Esophagus muscularis mucosa (tissue), 4 donors: ENCODE measurements at regions not wholly inside any gene's neighbourhood (a gene's known extent, or its start where the extent isn't known, plus 50 kb on each side); places are given as distances from the start of the nearest gene placed in this dataset.
A peak's percentile ranks its signal among the peaks of the same experiment; 100 is the strongest.

Experiments
- DNase-seq: peaks from one replicate; pipeline ENCODE4 v3.0.0-alpha.2; 2017; ENCODE audit errors: extremely low spot score
- H3K27ac ChIP-seq, 4 donors: fragments of 200-600 bp; sonication (generic); replicated peaks in 1 of 4; 1 replicate in 3 of 4; 2 replicates in 1 of 4; pipeline ENCODE4 v1.5.1; 2016 to 2019; ENCODE audit warnings: mild to moderate bottlenecking in 1 of 4
- H3K27me3 ChIP-seq, 4 donors: fragments of 200-600 bp; sonication (generic); one replicate each; pipeline versions ENCODE4 v1.5.1 to v1.6.0; 2016 to 2019
- H3K36me3 ChIP-seq, 4 donors: fragments of 200-600 bp; sonication (generic); one replicate each; pipeline ENCODE4 v1.5.1; 2016 to 2019
- H3K4me1 ChIP-seq, 4 donors: fragments of 200-600 bp; sonication (generic); one replicate each; pipeline ENCODE4 v1.5.1; 2016 to 2019
- H3K4me3 ChIP-seq, 4 donors: fragments of 200-600 bp; sonication (generic); 1 replicate in 2 of 4; 2 replicates in 2 of 4; pipeline ENCODE4 v1.5.1; 2016 to 2019; ENCODE audit warnings: mild to moderate bottlenecking in 4 of 4, moderate library complexity in 1 of 4
- H3K9me3 ChIP-seq, 4 donors: fragments of 200-600 bp; sonication (generic); 1 replicate in 3 of 4; 2 replicates in 1 of 4; pipeline ENCODE4 v1.5.1; 2016 to 2019
- CTCF ChIP-seq, 3 experiments: fragments of 200-600 bp in 2 of 3; fragments of 450-650 bp in 1 of 3; sonication (generic) in 2 of 3; IDR thresholded peaks; one replicate each; pipeline ENCODE4 v1.5.1; 2017 to 2019; ENCODE audit warnings: antibody characterized with exemption in 3 of 3, mild to moderate bottlenecking in 2 of 3, moderate library complexity in 1 of 3
- EP300 ChIP-seq: sonication (generic); formaldehyde crosslinking; IDR thresholded peaks from one replicate; pipeline ENCODE4 v1.6.1; 2017; ENCODE audit warnings: antibody characterized with exemption
- POLR2A ChIP-seq: fragments of 450-650 bp; IDR thresholded peaks from one replicate; pipeline ENCODE4 v1.6.1; 2017; ENCODE audit warnings: antibody characterized with exemption, moderate library complexity, mild to moderate bottlenecking, low read depth
- POLR2AphosphoS5 ChIP-seq, 2 donors: sonication (generic); formaldehyde crosslinking; IDR thresholded peaks; one replicate each; pipeline ENCODE4 v1.6.1; 2017; ENCODE audit warnings: antibody characterized with exemption in 2 of 2
- WGBS: methylation state at CpG from one replicate; pipeline ENCODE4 v1.1.5; 2018; 5-methylcytosine and 5-hydroxymethylcytosine counted together
- intact Hi-C: fragments of 100-400 bp; cut with DNase I; formaldehyde crosslinking; loops from one replicate; pipeline ENCODE4 v1.15.1; 2023

- intact Hi-C loops: no loop called here
Measured at GRCh38 chr20:20931024-20931423, 175.1 kb downstream of the LINC00237 start.

GRCh38 chr20:20930500-20930899, 175.7 kb downstream of the LINC00237 start:
- DNase-seq: no peak
- Histone ChIP-seq H3K36me3 (no peaks in the 10 kb centered on the region), H3K27ac (no peak overlapping the region), H3K27me3 (peaks cover 0 to 8% (median 0%) of the 10 kb centered on the region in 4 donors), H3K9me3 (no peaks in the 10 kb centered on the region), H3K4me3 (no peak overlapping the region), H3K4me1 (no peaks in the 10 kb centered on the region)
- intact Hi-C loops: no loop called here
- no peak for TF ChIP-seq POLR2A
- TF ChIP-seq EP300: no peak
- TF ChIP-seq POLR2AphosphoS5 (IDR thresholded peaks at IDR 0.05): no peak
- TF ChIP-seq CTCF (IDR thresholded peaks at IDR 0.05): no peak
- WGBS: 77% methylated on average over 1 of the region's 1 CpG

More at GRCh38 chr20:20931024-20931423, 175.1 kb downstream of the LINC00237 start:
- 68% methylated on average over 3 of the region's 3 CpGs for WGBS
- no peak for DNase-seq
- no peaks in the 10 kb centered on the region for H3K9me3 ChIP-seq
- H3K27me3 ChIP-seq: peaks cover 0 to 8% (median 0%) of the 10 kb centered on the region in 4 donors
- H3K27ac ChIP-seq: no peak overlapping the region
- no peaks in the 10 kb centered on the region for H3K36me3 ChIP-seq
- TF ChIP-seq EP300 (no peak), CTCF (IDR thresholded peaks at IDR 0.05) (no peak), POLR2AphosphoS5 (IDR thresholded peaks at IDR 0.05) (no peak), POLR2A (no peak)
- no peaks in the 10 kb centered on the region for H3K4me1 ChIP-seq
- no peak overlapping the region for H3K4me3 ChIP-seq

- 58% methylated on average over 5 of the region's 5 CpGs for WGBS
- H3K27me3 ChIP-seq: peaks cover 0 to 8% (median 0%) of the 10 kb centered on the region in 4 donors
- H3K4me3 ChIP-seq: no peak overlapping the region
- peak; percentile 3 for DNase-seq
- TF ChIP-seq CTCF (IDR thresholded peaks at IDR 0.05): no peak
- no peak for TF ChIP-seq EP300
- no peak for TF ChIP-seq POLR2AphosphoS5 (IDR thresholded peaks at IDR 0.05)
- TF ChIP-seq POLR2A: no peak
- no peak overlapping the region for H3K27ac ChIP-seq
- H3K36me3 ChIP-seq: no peaks in the 10 kb centered on the region
- intact Hi-C loops: no loop called here
- H3K9me3 ChIP-seq: no peaks in the 10 kb centered on the region
- H3K4me1 ChIP-seq: no peaks in the 10 kb centered on the region
Measured at GRCh38 chr20:20929341-20929740, 176.8 kb downstream of the LINC00237 start.

- Histone ChIP-seq H3K4me3 (no peak overlapping the region), H3K27ac (no peak overlapping the region), H3K4me1 (no peaks in the 10 kb centered on the region), H3K9me3 (no peaks in the 10 kb centered on the region), H3K36me3 (no peaks in the 10 kb centered on the region), H3K27me3 (peaks cover 0 to 6% (median 0%) of the 10 kb centered on the region in 4 donors)
- intact Hi-C loops: no loop called here
- DNase-seq: no peak
- TF ChIP-seq CTCF (IDR thresholded peaks at IDR 0.05): no peak
- TF ChIP-seq POLR2AphosphoS5 (IDR thresholded peaks at IDR 0.05): no peak
- no peak for TF ChIP-seq POLR2A
- no peak for TF ChIP-seq EP300
- WGBS: 66% methylated on average over 8 of the region's 8 CpGs
Measured at GRCh38 chr20:20926222-20926905, 179.8 kb downstream of the LINC00237 start.

DNA sequence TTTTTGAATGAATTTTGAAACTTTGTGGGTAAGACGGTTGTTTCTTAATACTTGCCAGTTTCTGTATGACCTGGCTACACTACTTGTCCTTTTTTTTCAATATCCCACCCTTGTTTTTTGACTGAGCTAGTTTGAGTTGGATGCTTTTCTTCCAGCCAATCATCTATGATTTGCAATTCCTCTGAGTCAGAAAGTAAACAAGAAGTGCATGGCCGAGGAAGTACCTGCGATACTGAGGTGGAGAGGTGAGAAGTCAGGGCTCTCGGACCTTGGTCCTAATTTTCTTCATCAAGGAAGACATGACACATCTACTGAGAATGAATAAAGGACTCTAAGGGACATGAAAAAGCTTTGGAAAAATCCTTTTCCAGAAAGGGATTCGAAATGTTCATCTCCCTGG, 185.7 kb downstream of the LINC00237 start:
- Histone ChIP-seq H3K4me1 (no peaks in the 10 kb centered on the region), H3K36me3 (no peaks in the 10 kb centered on the region), H3K27me3 (no peaks in the 10 kb centered on the region), H3K9me3 (peaks cover 0 to 16% (median 13%) of the 10 kb centered on the region in 4 donors), H3K4me3 (no peak overlapping the region), H3K27ac (no peak overlapping the region)
- 84% methylated on average over 5 of the region's 5 CpGs for WGBS
- no peak for DNase-seq
- no peak for TF ChIP-seq POLR2A
- no peak for TF ChIP-seq CTCF (IDR thresholded peaks at IDR 0.05)
- TF ChIP-seq EP300: no peak
- TF ChIP-seq POLR2AphosphoS5 (IDR thresholded peaks at IDR 0.05): no peak
- intact Hi-C loops: no loop called here
